HG03108 (cell line): ENCODE measurements at regions not wholly inside any gene's neighbourhood (a gene's known extent, or its start where the extent isn't known, plus 50 kb on each side); places are given as distances from the start of the nearest gene placed in this dataset.
"Not testable (repeated sequence)": the region's sequence is repeated elsewhere in the genome, so short reads cannot be mapped to it uniquely, and the experiment has no call there.

ENCODE experiments used
- ATAC-seq: cut with Tn5 transposase; IDR thresholded peaks from one replicate; pipeline ENCODE4 v1.9.1; 2021; ENCODE audit warnings: moderate library complexity; ENCODE audit not compliant: unreplicated experiment

- no peak for ATAC-seq
These were observed 115.4 kb upstream of the FBXL7 start for GRCh38 chr5:15384581-15384980.

- ATAC-seq = no peak
These were observed 115.8 kb upstream of the FBXL7 start for GRCh38 chr5:15384176-15384575.

- no peak for ATAC-seq
These were observed 116.5 kb upstream of the FBXL7 start for GRCh38 chr5:15383469-15383868.

GRCh38 chr5:15383021-15383420 lies 117.0 kb upstream of the FBXL7 start:
- no peak for ATAC-seq

- no peak for ATAC-seq
These were observed 122.2 kb upstream of the FBXL7 start for GRCh38 chr5:15377573-15378340.

- ATAC-seq = no peak
These were observed 123.2 kb upstream of the FBXL7 start for GRCh38 chr5:15376803-15377202.

- no peak for ATAC-seq
These were observed 123.9 kb upstream of the FBXL7 start for GRCh38 chr5:15376088-15376487.

GRCh38 chr5:15375559-15375958 lies 124.4 kb upstream of the FBXL7 start:
- no peak for ATAC-seq

- ATAC-seq = no peak
These were observed 125.1 kb upstream of the FBXL7 start for GRCh38 chr5:15374886-15375285.

- no peak for ATAC-seq
These were observed 126.8 kb upstream of the FBXL7 start for GRCh38 chr5:15373151-15373550.

GRCh38 chr5:15371184-15371583 lies 128.8 kb upstream of the FBXL7 start:
- ATAC-seq = no peak

GRCh38 chr5:15368835-15369234 lies 131.1 kb upstream of the FBXL7 start:
- no peak for ATAC-seq

GRCh38 chr5:15367489-15367888 lies 132.5 kb upstream of the FBXL7 start:
- no peak for ATAC-seq

- ATAC-seq = no peak
These were observed 133.1 kb upstream of the FBXL7 start for GRCh38 chr5:15366676-15367391.

- ATAC-seq = no peak
These were observed 134.9 kb upstream of the FBXL7 start for GRCh38 chr5:15365070-15365469.

GRCh38 chr5:15363601-15364000 lies 136.4 kb upstream of the FBXL7 start:
- ATAC-seq = no peak

GRCh38 chr5:15357092-15357453 lies 142.9 kb upstream of the FBXL7 start:
- not testable (repeated sequence) for ATAC-seq

GRCh38 chr5:15356308-15357091 lies 143.5 kb upstream of the FBXL7 start:
- ATAC-seq = not testable (repeated sequence)

GRCh38 chr5:15354021-15354420 lies 146.0 kb upstream of the FBXL7 start:
- no peak for ATAC-seq

- no peak for ATAC-seq
These were observed 146.8 kb upstream of the FBXL7 start for GRCh38 chr5:15353086-15353645.

- ATAC-seq = no peak
These were observed 149.4 kb upstream of the FBXL7 start for GRCh38 chr5:15350614-15351013.
